Fibroblast of the conjunctiva (primary cell): ENCODE measurements at regions not wholly inside any gene's neighbourhood (a gene's known extent, or its start where the extent isn't known, plus 50 kb on each side); places are given as distances from the start of the nearest gene placed in this dataset.

ENCODE experiments used
- DNase-seq: peaks from one replicate; pipeline ENCODE4 v3.0.0-alpha.2; 2010; ENCODE audit warnings: low read depth

GRCh38 chr4:11342401-11342800 is 86.3 kb downstream of the HS3ST1 start:
- no peak for DNase-seq

DNA sequence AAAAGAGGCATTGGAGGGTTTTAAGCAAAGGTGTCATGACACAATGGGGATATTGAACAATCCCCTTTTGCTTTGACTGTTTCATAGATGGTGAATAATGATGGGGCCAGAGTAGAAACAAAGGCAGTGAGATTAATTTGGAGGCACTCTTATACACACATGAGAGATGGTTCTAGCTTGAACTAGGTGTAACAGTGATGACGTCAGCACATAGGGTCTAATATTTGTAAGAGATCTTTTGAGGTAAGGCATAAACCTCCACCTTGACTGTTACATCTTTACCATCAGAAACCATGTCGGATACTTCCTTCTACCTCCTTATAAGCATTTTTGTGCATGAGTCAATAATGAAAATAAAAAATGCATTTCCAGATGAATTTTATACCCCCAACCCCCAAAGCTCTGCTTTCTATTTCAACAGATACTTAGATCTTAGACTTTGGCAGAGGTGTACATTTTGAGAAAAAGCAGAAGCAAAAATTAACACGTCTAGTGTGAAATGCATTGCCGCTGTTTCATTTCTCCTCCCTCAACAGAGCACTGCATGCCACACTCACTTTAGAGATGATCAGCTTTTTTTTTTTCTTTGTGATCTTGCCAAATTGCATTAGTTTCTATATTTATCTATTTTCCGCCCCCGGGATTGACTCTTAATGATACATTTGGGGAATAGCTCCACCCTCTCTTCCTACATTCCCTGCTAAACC is 87.2 kb downstream of the HS3ST1 start:
- DNase-seq = no peak

DNA sequence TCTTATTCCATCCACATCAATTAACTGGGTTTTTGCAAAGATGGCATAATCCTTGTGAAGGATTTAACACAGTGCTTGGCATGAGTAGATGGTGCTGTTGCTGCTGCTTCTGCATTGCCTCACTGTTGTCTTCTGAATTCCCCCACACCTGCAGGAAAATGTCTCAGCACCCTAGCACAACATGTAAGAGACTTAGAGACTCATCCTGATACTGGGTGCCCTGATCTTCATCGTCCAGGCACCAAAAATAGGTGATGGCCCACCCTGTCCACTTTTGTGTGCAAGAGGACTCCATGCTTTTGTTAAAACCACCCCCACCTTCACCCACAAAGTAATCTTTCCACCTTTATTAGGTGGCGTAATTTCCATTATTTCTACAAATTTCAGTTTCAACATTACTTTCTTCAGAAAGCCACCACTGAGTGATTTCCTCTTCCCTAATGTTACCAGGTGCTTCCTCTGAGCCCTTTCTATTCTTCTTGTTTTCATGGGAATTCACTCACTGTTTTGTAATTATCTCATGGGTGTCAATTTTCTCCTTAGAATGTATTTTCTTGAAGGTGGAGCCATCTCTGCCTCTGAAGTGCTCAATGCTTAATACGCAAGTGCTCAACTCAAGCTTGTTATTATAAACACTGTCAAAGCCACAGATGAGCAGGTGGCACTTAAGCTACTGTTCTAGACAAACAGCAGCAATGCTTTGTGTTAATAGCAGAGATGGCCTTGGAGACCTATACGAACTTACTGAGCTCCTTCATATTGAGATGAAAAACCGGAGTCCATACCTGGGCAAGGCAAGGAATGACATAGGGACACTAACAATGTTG is 89.5 kb downstream of the HS3ST1 start:
- no peak for DNase-seq

DNA sequence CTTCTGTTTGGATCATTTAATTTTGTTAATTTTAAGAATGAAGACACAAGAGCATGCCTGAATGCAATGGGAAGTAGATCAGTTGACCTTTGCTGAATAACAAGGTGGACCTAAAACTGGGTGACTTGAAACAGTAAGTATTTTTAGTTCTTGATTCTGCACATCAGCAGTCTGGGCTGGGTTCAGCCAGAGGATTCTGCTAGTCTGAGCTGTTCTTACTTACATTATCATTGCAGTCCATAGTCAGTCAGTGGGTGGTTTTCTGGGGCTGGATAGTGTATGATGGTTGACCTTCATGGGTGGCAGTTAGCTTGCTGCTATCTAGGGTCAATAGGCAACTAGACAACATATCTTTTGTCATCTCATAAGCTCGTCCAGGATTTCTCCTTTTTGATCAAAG is 91.4 kb downstream of the HS3ST1 start:
- DNase-seq = no peak

GRCh38 chr4:11336435-11336834 is 92.3 kb downstream of the HS3ST1 start:
- no peak for DNase-seq

- no peak for DNase-seq
Observed at GRCh38 chr4:11334887-11335286, 93.8 kb downstream of the HS3ST1 start.

- DNase-seq = no peak
Observed at GRCh38 chr4:11328401-11328800, 100.3 kb downstream of the HS3ST1 start.

- no peak for DNase-seq
Observed at GRCh38 chr4:11326021-11326420, 102.7 kb downstream of the HS3ST1 start.

DNA sequence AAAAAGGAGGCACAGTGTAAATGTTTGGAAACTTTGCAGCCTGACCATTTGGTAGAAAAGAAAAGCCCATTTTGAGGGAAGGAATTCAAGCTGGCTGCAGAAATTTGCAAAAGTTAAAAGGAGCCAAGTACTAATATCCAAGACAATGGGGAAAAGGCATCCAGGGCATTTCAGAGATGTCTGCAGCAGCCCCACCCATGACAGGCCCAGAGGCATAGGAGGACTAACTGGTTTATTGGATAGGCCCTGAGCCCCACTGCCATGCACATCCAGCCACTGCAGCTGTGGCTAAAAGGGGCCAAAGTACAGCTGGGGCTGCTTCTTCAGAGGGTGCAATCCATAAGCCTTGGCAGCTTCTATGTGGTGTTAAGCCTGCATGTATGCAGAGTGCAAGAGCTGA is 104.9 kb downstream of the HS3ST1 start:
- no peak for DNase-seq

- DNase-seq = no peak
Observed at GRCh38 chr4:11313157-11313943, 115.3 kb downstream of the HS3ST1 start.

- no peak for DNase-seq
Observed at GRCh38 chr4:11312389-11312788, 116.3 kb downstream of the HS3ST1 start.

- DNase-seq = no peak
Observed at GRCh38 chr4:11301075-11301660, 127.5 kb downstream of the HS3ST1 start.

- DNase-seq = no peak
Observed at GRCh38 chr4:11299836-11300235, 128.9 kb downstream of the HS3ST1 start.

DNA sequence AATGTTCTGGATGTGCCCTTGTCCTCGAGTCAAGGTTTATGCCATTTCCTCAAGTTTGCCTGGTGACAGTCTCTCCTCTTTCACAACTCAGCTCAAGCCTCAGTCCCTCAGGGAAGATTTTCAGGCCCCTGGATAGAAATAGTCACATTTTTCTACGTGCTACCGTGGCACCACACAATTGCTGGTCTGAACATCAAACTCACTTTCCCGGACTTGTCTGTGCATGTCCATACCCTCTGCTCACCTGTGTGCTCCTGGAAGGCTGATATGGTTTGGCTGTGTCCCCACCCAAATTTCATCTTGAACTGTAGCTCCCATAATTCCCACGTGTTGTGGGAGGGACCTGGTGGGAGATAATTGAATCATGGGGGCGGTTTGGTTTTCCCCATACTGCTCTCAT is 129.7 kb downstream of the HS3ST1 start:
- no peak for DNase-seq

DNA sequence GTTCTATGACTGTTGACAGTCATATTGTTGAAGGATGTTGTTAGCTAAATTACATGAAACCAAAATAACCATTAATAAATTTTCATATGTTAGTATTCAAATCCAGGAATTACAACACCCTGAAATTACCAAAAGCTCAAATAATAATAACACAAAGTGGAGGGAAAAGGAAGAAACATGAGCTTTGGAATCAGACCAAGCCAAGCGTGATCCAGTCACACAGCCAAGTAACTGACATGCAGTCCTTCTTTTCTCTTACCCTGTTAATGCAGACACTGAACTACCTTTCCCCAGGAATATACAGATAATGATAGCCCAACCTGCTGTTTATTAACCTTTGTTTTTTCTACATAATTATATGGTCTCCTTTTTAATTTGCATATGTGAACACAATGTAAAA is 130.2 kb downstream of the HS3ST1 start:
- no peak for DNase-seq

DNA sequence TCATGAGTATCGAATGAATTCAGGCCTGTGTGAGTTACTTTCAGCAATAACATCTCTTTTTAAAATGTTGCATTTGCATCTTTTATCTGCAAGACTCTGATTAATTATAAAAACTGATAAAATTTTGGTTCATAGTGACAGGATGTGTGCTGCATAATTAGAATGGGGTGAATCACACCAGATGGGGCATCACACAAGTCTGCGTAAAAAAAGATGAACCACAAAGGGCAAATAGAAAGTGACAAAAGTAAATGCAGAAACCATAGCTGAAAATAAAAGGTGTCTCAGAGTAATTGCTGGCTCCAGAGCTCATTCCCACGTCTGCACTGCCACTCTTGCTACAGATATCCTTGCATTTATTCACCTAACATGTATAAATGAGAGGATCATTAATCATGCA is 131.1 kb downstream of the HS3ST1 start:
- no peak for DNase-seq

GRCh38 chr4:11297201-11297600 is 131.5 kb downstream of the HS3ST1 start:
- DNase-seq = no peak

GRCh38 chr4:11293866-11294265 is 134.8 kb downstream of the HS3ST1 start:
- DNase-seq = no peak

DNA sequence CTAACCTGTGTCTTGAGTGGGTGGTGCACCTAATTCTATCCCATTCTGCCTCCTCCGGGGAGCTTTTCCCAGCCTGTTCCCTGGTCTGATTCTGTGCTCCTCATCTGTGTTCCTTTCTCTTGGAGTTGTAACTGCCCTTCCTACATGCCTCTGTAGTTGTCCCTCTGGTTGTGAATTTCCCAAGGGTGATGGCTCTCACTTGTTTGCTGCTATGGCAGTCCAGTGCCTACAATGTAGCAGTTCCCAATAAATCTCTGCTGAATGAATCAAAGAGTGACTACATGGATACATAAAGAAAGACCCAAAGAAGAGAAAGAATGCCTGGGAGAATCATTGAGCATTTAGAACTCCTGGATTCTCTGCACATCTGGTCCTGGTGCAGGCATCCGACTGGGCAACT is 141.6 kb downstream of the HS3ST1 start:
- DNase-seq = no peak

DNA sequence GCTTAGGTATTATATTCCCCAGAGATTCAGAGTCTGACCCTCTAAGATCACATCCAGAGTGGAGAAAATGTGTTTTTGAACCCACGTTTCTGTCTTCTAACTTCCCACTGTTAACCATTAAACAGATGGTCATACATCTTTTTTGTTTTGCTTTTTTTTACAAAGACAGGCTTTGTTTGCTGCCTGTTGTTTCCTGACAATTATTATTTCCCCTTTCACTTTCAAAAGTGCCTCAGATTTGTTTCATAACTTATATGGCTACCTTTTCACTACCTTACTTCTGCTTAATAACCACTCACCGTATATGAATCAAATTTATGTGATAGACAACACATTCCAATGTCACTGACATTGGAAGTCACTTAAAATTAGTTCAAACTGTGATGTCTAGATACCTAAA is 142.2 kb downstream of the HS3ST1 start:
- DNase-seq = no peak

DNA sequence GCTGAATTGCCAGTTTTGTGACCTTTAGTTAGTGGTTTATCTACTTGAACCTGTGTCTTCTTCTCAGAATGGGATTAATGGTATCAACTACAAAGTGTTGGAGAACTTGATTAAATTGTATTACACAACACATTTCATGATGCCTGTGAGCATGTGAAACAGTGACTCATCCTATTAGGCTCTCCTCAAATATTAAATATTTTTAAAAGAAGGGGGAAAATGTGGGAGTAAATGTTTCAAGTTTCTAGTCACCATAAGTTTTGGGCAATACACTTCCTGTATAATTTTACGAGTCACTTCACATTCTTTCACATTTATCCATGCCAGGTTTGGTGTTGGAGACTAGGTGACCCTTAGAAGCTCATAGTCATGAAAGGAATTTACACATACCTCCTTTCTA is 147.0 kb downstream of the HS3ST1 start:
- no peak for DNase-seq

- DNase-seq = no peak
Observed at GRCh38 chr4:11271263-11271662, 157.4 kb downstream of the HS3ST1 start.
